Stimulated activated CD8-positive, alpha-beta memory T cell treated with anti-CD3 and anti-CD28 coated beads, Interleukin-7, amount 100 ng/mL, for 48 hours (primary cell): ENCODE measurements at regions not wholly inside any gene's neighbourhood (a gene's known extent, or its start where the extent isn't known, plus 50 kb on each side); places are given as distances from the start of the nearest gene placed in this dataset.

Experiments
- DNase-seq, 2 donors: peaks; one replicate each; pipeline ENCODE4 v3.0.0-alpha.2; 2020; ENCODE audit warnings: low read depth in 1 of 2; ENCODE audit errors: extremely low read depth in 1 of 2

- DNase-seq: no peak
Observed at GRCh38 chr14:34069854-34070582, 119.1 kb upstream of the EGLN3 start.

GRCh38 chr14:34067587-34067986 is 116.7 kb upstream of the EGLN3 start:
- DNase-seq: no peak

GRCh38 chr14:34065690-34066391 is 115.0 kb upstream of the EGLN3 start:
- DNase-seq: no peak

GRCh38 chr14:34065236-34065635 is 114.4 kb upstream of the EGLN3 start:
- no peak for DNase-seq

GRCh38 chr14:34064349-34064748 is 113.5 kb upstream of the EGLN3 start:
- no peak for DNase-seq

GRCh38 chr14:34063470-34064164 is 112.7 kb upstream of the EGLN3 start:
- DNase-seq: no peak

- DNase-seq: no peak
Observed at GRCh38 chr14:34063042-34063441, 112.2 kb upstream of the EGLN3 start.

GRCh38 chr14:34062353-34062973 is 111.6 kb upstream of the EGLN3 start:
- DNase-seq: no peak

- DNase-seq: no peak
Observed at GRCh38 chr14:34060651-34060999, 109.8 kb upstream of the EGLN3 start.

GRCh38 chr14:34059925-34060650 is 109.2 kb upstream of the EGLN3 start:
- DNase-seq: peak; percentile 25 to 34

- no peak for DNase-seq
Observed at GRCh38 chr14:34059037-34059924, 108.4 kb upstream of the EGLN3 start.

GRCh38 chr14:34058510-34058909 is 107.6 kb upstream of the EGLN3 start:
- no peak for DNase-seq

- no peak for DNase-seq
Observed at GRCh38 chr14:34056046-34056445, 105.2 kb upstream of the EGLN3 start.

GRCh38 chr14:34055157-34055950 is 104.5 kb upstream of the EGLN3 start:
- no peak for DNase-seq

- DNase-seq: no peak
Observed at GRCh38 chr14:34053666-34054065, 102.8 kb upstream of the EGLN3 start.

- DNase-seq: no peak
Observed at GRCh38 chr14:34052658-34053014, 101.8 kb upstream of the EGLN3 start.

GRCh38 chr14:34051966-34052657 is 101.2 kb upstream of the EGLN3 start:
- no peak for DNase-seq

GRCh38 chr14:34050606-34051005 is 99.7 kb upstream of the EGLN3 start:
- DNase-seq: no peak

- no peak for DNase-seq
Observed at GRCh38 chr14:34049790-34050189, 98.9 kb upstream of the EGLN3 start.
